Mesenchymal stem cell (in vitro differentiated cells and primary cell): ENCODE measurements at regions not wholly inside any gene's neighbourhood (a gene's known extent, or its start where the extent isn't known, plus 50 kb on each side); places are given as distances from the start of the nearest gene placed in this dataset.

Experiments
- DNase-seq: peaks from one replicate; pipeline ENCODE4 v3.0.0-alpha.2; 2013
- H2AFZ ChIP-seq: one replicate; pipeline ENCODE4 v1.6.1; 2013; ENCODE audit warnings: low read depth, mild to moderate bottlenecking, control low read depth, inconsistent platforms, low read length, moderate library complexity
- H2AK5ac ChIP-seq: 2 replicates; pipeline ENCODE4 v1.6.1; 2013; ENCODE audit warnings: low read length, moderate library complexity, mild to moderate bottlenecking, inconsistent platforms; ENCODE audit not compliant: severe bottlenecking
- H2BK120ac ChIP-seq: one replicate; pipeline ENCODE4 v1.6.1; 2013; ENCODE audit warnings: low read depth, mild to moderate bottlenecking, inconsistent platforms, low read length, moderate library complexity
- H2BK12ac ChIP-seq, 2 experiments: one replicate each; pipeline ENCODE4 v1.6.1; 2013; ENCODE audit warnings: inconsistent platforms in 2 of 2, low read length in 2 of 2, mild to moderate bottlenecking in 2 of 2, moderate library complexity in 2 of 2, control low read depth in 1 of 2
- H2BK15ac ChIP-seq: one replicate; pipeline ENCODE4 v1.6.1; 2013; ENCODE audit warnings: mild to moderate bottlenecking, low read depth, inconsistent platforms; ENCODE audit not compliant: poor library complexity, severe bottlenecking
- H2BK5ac ChIP-seq: 2 replicates; pipeline ENCODE4 v1.6.1; 2013; ENCODE audit warnings: low read depth, mild to moderate bottlenecking, low read length, control low read depth, inconsistent platforms; ENCODE audit not compliant: poor library complexity, severe bottlenecking
- H3K14ac ChIP-seq, 2 experiments: one replicate each; pipeline ENCODE4 v1.6.1; 2013; ENCODE audit warnings: inconsistent platforms in 2 of 2, low read length in 2 of 2, control low read depth in 1 of 2, mild to moderate bottlenecking in 1 of 2, moderate library complexity in 1 of 2
- H3K18ac ChIP-seq, 2 experiments: one replicate each; pipeline ENCODE4 v1.6.1; 2013; ENCODE audit warnings: inconsistent platforms in 2 of 2, low read length in 2 of 2, control low read depth in 1 of 2, low read depth in 1 of 2, mild to moderate bottlenecking in 1 of 2
- H3K23ac ChIP-seq, 2 experiments: one replicate each; pipeline ENCODE4 v1.6.1; 2013; ENCODE audit warnings: inconsistent platforms in 2 of 2, low read length in 2 of 2, mild to moderate bottlenecking in 2 of 2, moderate library complexity in 2 of 2, control low read depth in 1 of 2
- H3K27ac ChIP-seq: 2 replicates; pipeline ENCODE4 v1.5.1; 2013; ENCODE audit warnings: mild to moderate bottlenecking, moderate library complexity, low read length, control low read depth, inconsistent platforms; ENCODE audit not compliant: poor library complexity, severe bottlenecking
- H3K27me3 ChIP-seq, 2 experiments: 2 replicates each; pipeline versions ENCODE4 v1.6.1 to v1.7.0; 2013; ENCODE audit warnings: low read length in 2 of 2, mild to moderate bottlenecking in 2 of 2, moderate library complexity in 2 of 2, control low read depth in 1 of 2, inconsistent platforms in 1 of 2; ENCODE audit not compliant: control insufficient read depth in 1 of 2, insufficient read depth in 1 of 2
- H3K36me3 ChIP-seq, 2 experiments: 2 replicates each; pipeline versions ENCODE4 v1.6.1 to v1.7.0; 2013; ENCODE audit warnings: low read length in 2 of 2, control low read depth in 1 of 2, inconsistent platforms in 1 of 2, low read depth in 1 of 2, mild to moderate bottlenecking in 1 of 2; ENCODE audit not compliant: insufficient read depth in 2 of 2, control insufficient read depth in 1 of 2
- H3K4ac ChIP-seq, 2 experiments: one replicate each; pipeline ENCODE4 v1.6.1; 2013; ENCODE audit warnings: inconsistent platforms in 2 of 2, low read length in 2 of 2, mild to moderate bottlenecking in 2 of 2, moderate library complexity in 2 of 2, control low read depth in 1 of 2, low read depth in 1 of 2
- H3K4me1 ChIP-seq: 2 replicates; pipeline ENCODE4 v1.6.1; 2013; ENCODE audit warnings: low read depth, low read length, control low read depth; ENCODE audit not compliant: control insufficient read depth, insufficient read depth
- H3K4me2 ChIP-seq: 2 replicates; pipeline ENCODE4 v1.6.1; 2013; ENCODE audit warnings: low read length, mild to moderate bottlenecking, inconsistent platforms; ENCODE audit not compliant: poor library complexity, severe bottlenecking
- H3K4me3 ChIP-seq, 2 experiments: 2 replicates each; pipeline versions ENCODE4 v1.5.1 to v1.7.0; 2013; ENCODE audit warnings: low read length in 2 of 2, mild to moderate bottlenecking in 2 of 2, control low read depth in 1 of 2, low read depth in 1 of 2; ENCODE audit not compliant: insufficient read depth in 1 of 2
- H3K79me1 ChIP-seq: replicated peaks from 2 replicates; pipeline ENCODE4 v1.6.1; 2013; ENCODE audit warnings: mild to moderate bottlenecking, control low read depth, low read length, inconsistent platforms; ENCODE audit not compliant: poor library complexity, severe bottlenecking
- H3K9ac ChIP-seq: 2 replicates; pipeline ENCODE4 v1.7.0; 2013; ENCODE audit warnings: mild to moderate bottlenecking, low read length, moderate library complexity
- H3K9me3 ChIP-seq: 2 replicates; pipeline ENCODE4 v1.7.0; 2013; ENCODE audit warnings: mild to moderate bottlenecking, low read length; ENCODE audit not compliant: control insufficient read depth
- H4K8ac ChIP-seq: one replicate; pipeline ENCODE4 v1.6.1; 2013; ENCODE audit warnings: inconsistent platforms, mild to moderate bottlenecking, low read length, moderate library complexity
- H4K91ac ChIP-seq: one replicate; pipeline ENCODE4 v1.6.1; 2013; ENCODE audit warnings: mild to moderate bottlenecking, low read length, inconsistent platforms
- WGBS: methylation state at CpG from one replicate; pipeline ENCODE4 v1.1.7; 2013; ENCODE audit warnings: mixed read lengths; 5-methylcytosine and 5-hydroxymethylcytosine counted together

DNA sequence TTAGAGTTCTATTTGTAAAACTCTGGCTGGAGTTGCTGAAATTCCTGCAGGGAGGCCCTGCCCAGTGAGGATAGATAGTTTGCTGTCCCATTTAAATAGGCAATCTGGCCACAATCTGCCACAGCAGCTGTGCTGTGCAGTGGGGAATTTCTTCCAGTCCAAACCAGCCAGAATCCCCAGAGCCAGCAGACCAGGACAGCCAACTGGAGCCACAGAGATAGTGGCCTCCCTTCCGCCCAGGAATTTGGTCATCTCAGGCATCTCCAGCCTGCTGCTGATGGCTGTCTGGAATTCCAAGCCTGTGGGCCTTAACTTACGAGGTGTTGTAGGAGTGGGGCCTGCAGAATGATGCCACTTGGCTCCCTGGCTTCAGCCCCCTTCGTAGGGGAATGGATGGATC lies 643.4 kb downstream of the DNAJB9 start:
- H2BK120ac ChIP-seq: no peak overlapping the region
- no peak overlapping the region for H3K4me3 ChIP-seq
- no peak overlapping the region for H3K14ac ChIP-seq
- no peak overlapping the region for H2AK5ac ChIP-seq
- DNase-seq: no peak
- H3K27ac ChIP-seq: no peak overlapping the region
- no peak overlapping the region for H3K4me2 ChIP-seq
- no peak overlapping the region for H4K8ac ChIP-seq
- peaks cover 6% of the 10 kb centered on the region for H3K9me3 ChIP-seq
- no peaks in the 10 kb centered on the region for H3K79me1 ChIP-seq
- no peaks in the 10 kb centered on the region for H3K4me1 ChIP-seq
- H3K18ac ChIP-seq: no peak overlapping the region
- 44% methylated on average over 3 of the region's 3 CpGs for WGBS
- no peak overlapping the region for H3K23ac ChIP-seq
- H2BK5ac ChIP-seq: no peak overlapping the region
- H3K4ac ChIP-seq: no peak overlapping the region
- no peak overlapping the region for H4K91ac ChIP-seq
- H3K27me3 ChIP-seq: no peaks in the 10 kb centered on the region
- H2BK12ac ChIP-seq: no peak overlapping the region
- no peak overlapping the region for H2BK15ac ChIP-seq
- no peak overlapping the region for H2AFZ ChIP-seq
- H3K9ac ChIP-seq: no peak overlapping the region
- H3K36me3 ChIP-seq: no peaks in the 10 kb centered on the region

DNA sequence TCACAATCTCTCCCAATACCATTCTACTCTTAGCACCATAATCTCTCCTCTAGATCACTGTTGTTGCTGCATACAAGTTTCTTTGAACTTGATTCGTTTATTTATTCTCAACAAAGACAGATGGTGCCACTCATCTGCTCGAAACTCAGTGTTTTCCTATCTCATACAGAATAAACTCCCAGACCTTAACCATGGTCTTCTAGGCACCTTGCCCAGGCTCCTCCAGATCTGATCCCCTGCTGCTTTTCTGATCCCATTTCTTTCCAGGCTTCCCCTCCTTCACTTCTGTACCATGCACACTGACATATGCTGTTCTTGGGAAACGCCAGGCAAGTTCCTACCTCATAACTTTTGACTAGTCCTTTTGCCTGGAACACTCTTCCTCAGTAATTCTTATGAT lies 645.7 kb downstream of the DNAJB9 start:
- no peak overlapping the region for H3K14ac ChIP-seq
- H2AFZ ChIP-seq: no peak overlapping the region
- H3K9me3 ChIP-seq: peaks cover 6% of the 10 kb centered on the region
- H2BK120ac ChIP-seq: no peak overlapping the region
- 60% methylated on average over 3 of the region's 3 CpGs for whole genome bisulfite sequencing
- H2AK5ac ChIP-seq: no peak overlapping the region
- H3K27me3 ChIP-seq: no peaks in the 10 kb centered on the region
- no peaks in the 10 kb centered on the region for H3K4me1 ChIP-seq
- no peaks in the 10 kb centered on the region for H3K79me1 ChIP-seq
- H2BK12ac ChIP-seq: no peak overlapping the region
- no peak overlapping the region for H3K18ac ChIP-seq
- no peak overlapping the region for H2BK5ac ChIP-seq
- H4K8ac ChIP-seq: no peak overlapping the region
- no peak overlapping the region for H3K23ac ChIP-seq
- H3K4ac ChIP-seq: no peak overlapping the region
- no peak overlapping the region for H2BK15ac ChIP-seq
- no peak overlapping the region for H3K4me3 ChIP-seq
- DNase-seq: no peak
- H3K9ac ChIP-seq: no peak overlapping the region
- H3K4me2 ChIP-seq: no peak overlapping the region
- H4K91ac ChIP-seq: no peak overlapping the region
- no peak overlapping the region for H3K27ac ChIP-seq
- no peaks in the 10 kb centered on the region for H3K36me3 ChIP-seq

GRCh38 chr7:109224100-109224499 lies 654.4 kb downstream of the DNAJB9 start:
- Histone ChIP-seq H4K91ac (no peak overlapping the region), H3K27me3 (no peaks in the 10 kb centered on the region)
- 55% methylated on average over 2 of the region's 2 CpGs for WGBS

GRCh38 chr7:109226699-109227098 lies 657.0 kb downstream of the DNAJB9 start:
- H3K14ac ChIP-seq: no peak overlapping the region
- WGBS: no CpG with 5 or more reads among the region's 1 CpG
- H3K27ac ChIP-seq: no peak overlapping the region

More at GRCh38 chr7:109224100-109224499, 654.4 kb downstream of the DNAJB9 start:
- H2BK12ac ChIP-seq: no peak overlapping the region
- no peak overlapping the region for H2BK5ac ChIP-seq
- no peak overlapping the region for H3K9ac ChIP-seq
- H2AK5ac ChIP-seq: no peak overlapping the region
- no peak overlapping the region for H4K8ac ChIP-seq
- H3K9me3 ChIP-seq: no peaks in the 10 kb centered on the region
- H2BK120ac ChIP-seq: no peak overlapping the region
- H3K4ac ChIP-seq: no peak overlapping the region
- H2AFZ ChIP-seq: no peak overlapping the region
- H3K18ac ChIP-seq: no peak overlapping the region
- H3K36me3 ChIP-seq: no peaks in the 10 kb centered on the region
- H3K4me1 ChIP-seq: no peaks in the 10 kb centered on the region
- no peak for DNase-seq
- H3K79me1 ChIP-seq: no peaks in the 10 kb centered on the region
- H3K23ac ChIP-seq: no peak overlapping the region
- H3K14ac ChIP-seq: no peak overlapping the region
- no peak overlapping the region for H3K27ac ChIP-seq
- H3K4me2 ChIP-seq: no peak overlapping the region
- no peak overlapping the region for H2BK15ac ChIP-seq
- H3K4me3 ChIP-seq: no peak overlapping the region

More at GRCh38 chr7:109226699-109227098, 657.0 kb downstream of the DNAJB9 start:
- Histone ChIP-seq H3K9ac (no peak overlapping the region), H3K27me3 (no peaks in the 10 kb centered on the region), H3K18ac (no peak overlapping the region), H3K36me3 (no peaks in the 10 kb centered on the region), H2AFZ (no peak overlapping the region), H2BK5ac (no peak overlapping the region), H2AK5ac (no peak overlapping the region), H3K23ac (no peak overlapping the region), H2BK12ac (no peak overlapping the region), H3K4me2 (no peak overlapping the region), H3K79me1 (no peaks in the 10 kb centered on the region), H2BK15ac (no peak overlapping the region), H3K4me3 (no peak overlapping the region), H3K4me1 (no peaks in the 10 kb centered on the region), H3K9me3 (no peaks in the 10 kb centered on the region), H2BK120ac (no peak overlapping the region), H4K91ac (no peak overlapping the region), H3K4ac (no peak overlapping the region), H4K8ac (no peak overlapping the region)
- no peak for DNase-seq
